Tibial artery (tissue), 4 donors: ENCODE measurements at regions not wholly inside any gene's neighbourhood (a gene's known extent, or its start where the extent isn't known, plus 50 kb on each side); places are given as distances from the start of the nearest gene placed in this dataset.

Experiments
- DNase-seq, 2 donors: peaks; one replicate each; pipeline ENCODE4 v3.0.0-alpha.2; 2019
- H3K27ac ChIP-seq, 2 donors: fragments of 200-600 bp; sonication (generic) in 1 of 2; 1 replicate in 1 of 2; 2 replicates in 1 of 2; pipeline ENCODE4 v1.5.1; 2018 to 2019; ENCODE audit warnings: mild to moderate bottlenecking in 1 of 2
- H3K27me3 ChIP-seq, 2 donors: fragments of 200-600 bp; sonication (generic) in 1 of 2; one replicate each; pipeline versions ENCODE4 v1.5.1 to v1.6.0; 2016 to 2019
- H3K36me3 ChIP-seq, 3 donors: fragments of 200-600 bp; sonication (generic) in 2 of 3; one replicate each; pipeline ENCODE4 v1.5.1; 2016 to 2019; ENCODE audit warnings: mild to moderate bottlenecking in 2 of 3
- H3K4me1 ChIP-seq, 4 donors: fragments of 200-600 bp; sonication (generic) in 2 of 4; 1 replicate in 3 of 4; 2 replicates in 1 of 4; pipeline ENCODE4 v1.5.1; 2016 to 2019
- H3K4me3 ChIP-seq, 2 donors: fragments of 200-600 bp; sonication (generic) in 1 of 2; 1 replicate in 1 of 2; 2 replicates in 1 of 2; pipeline ENCODE4 v1.5.1; 2018 to 2019; ENCODE audit warnings: mild to moderate bottlenecking in 2 of 2
- H3K9me3 ChIP-seq, 3 donors: fragments of 200-600 bp; sonication (generic) in 1 of 3; one replicate each; pipeline ENCODE4 v1.5.1; 2016 to 2019
- intact Hi-C: fragments of 100-400 bp; cut with DNase I; formaldehyde crosslinking; loops from one replicate; pipeline ENCODE4 v1.15.0; 2023; ENCODE audit warnings: low total_unique reads
- TF ChIP-seq, protein P1 (sequence below), 2 experiments: fragments of 200-600 bp in 1 of 2; fragments of 450-650 bp in 1 of 2; IDR thresholded peaks; one replicate each; pipeline ENCODE4 v1.5.1; 2017 to 2019; ENCODE audit warnings: antibody characterized with exemption in 2 of 2, mild to moderate bottlenecking in 1 of 2, moderate library complexity in 1 of 2

DNA sequence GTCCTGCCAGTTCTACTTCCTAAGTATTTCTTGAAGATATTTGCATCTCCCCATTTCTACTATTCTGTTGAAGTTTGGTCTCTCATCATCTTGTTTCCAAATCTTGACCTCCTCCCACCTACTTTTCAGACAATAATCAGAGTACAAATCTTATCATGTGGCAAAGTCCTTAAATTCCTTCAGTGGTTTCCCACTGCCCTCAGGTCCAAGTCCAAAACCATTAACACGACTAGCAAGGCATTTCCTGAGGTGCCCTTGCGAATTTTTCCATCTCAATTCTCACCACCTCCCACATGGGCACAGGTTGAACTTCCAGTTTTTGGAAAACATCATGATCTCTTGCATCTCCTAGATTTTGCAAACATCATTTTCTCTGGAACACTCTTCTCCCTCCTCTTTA lies 97.2 kb upstream of the CDK1 start:
- Histone ChIP-seq H3K4me1 (no peaks in the 10 kb centered on the region), H3K27ac (no peak overlapping the region), H3K27me3 (no peaks in the 10 kb centered on the region), H3K36me3 (no peaks in the 10 kb centered on the region), H3K4me3 (no peak overlapping the region), H3K9me3 (no peaks in the 10 kb centered on the region)
- intact Hi-C loops = no loop called here
- no peak for DNase-seq
- TF ChIP-seq, protein P1, sequence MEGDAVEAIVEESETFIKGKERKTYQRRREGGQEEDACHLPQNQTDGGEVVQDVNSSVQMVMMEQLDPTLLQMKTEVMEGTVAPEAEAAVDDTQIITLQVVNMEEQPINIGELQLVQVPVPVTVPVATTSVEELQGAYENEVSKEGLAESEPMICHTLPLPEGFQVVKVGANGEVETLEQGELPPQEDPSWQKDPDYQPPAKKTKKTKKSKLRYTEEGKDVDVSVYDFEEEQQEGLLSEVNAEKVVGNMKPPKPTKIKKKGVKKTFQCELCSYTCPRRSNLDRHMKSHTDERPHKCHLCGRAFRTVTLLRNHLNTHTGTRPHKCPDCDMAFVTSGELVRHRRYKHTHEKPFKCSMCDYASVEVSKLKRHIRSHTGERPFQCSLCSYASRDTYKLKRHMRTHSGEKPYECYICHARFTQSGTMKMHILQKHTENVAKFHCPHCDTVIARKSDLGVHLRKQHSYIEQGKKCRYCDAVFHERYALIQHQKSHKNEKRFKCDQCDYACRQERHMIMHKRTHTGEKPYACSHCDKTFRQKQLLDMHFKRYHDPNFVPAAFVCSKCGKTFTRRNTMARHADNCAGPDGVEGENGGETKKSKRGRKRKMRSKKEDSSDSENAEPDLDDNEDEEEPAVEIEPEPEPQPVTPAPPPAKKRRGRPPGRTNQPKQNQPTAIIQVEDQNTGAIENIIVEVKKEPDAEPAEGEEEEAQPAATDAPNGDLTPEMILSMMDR (IDR thresholded peaks at IDR 0.05) = no peak

DNA sequence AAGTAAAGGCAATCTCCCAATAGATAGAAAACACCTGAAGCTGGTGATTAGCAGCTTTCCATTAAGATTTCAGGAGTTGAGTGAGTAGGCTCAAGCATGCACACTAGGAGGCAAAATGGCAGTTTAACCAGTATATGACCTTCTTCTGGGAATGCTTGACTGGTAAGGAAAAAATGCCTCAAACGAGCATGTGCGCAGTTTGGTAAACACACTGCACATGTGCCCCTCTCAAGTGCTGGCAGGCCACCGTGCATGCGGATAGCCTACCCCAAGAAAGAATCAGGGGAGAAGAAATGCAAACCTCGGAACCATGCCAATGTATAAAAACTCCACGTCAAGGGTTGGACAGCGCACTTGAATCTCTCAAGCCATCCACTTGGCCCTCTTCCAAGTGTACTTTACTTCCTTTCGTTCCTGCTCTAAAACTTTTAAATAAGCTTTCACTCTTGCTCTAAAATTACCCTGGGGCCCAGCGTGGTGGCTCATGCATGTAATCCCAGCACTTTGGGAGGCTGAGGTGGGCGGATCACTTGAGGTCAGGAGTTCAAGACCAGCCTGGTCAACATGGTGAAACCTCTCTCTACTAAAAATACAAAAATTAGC lies 98.8 kb upstream of the CDK1 start:
- Histone ChIP-seq H3K27me3 (no peaks in the 10 kb centered on the region), H3K4me3 (no peak overlapping the region), H3K27ac (no peak overlapping the region), H3K9me3 (no peaks in the 10 kb centered on the region), H3K4me1 (no peaks in the 10 kb centered on the region), H3K36me3 (no peaks in the 10 kb centered on the region)
- intact Hi-C loops = no loop called here
- no peak for DNase-seq
- TF ChIP-seq, protein P1 (IDR thresholded peaks at IDR 0.05) = no peak

DNA sequence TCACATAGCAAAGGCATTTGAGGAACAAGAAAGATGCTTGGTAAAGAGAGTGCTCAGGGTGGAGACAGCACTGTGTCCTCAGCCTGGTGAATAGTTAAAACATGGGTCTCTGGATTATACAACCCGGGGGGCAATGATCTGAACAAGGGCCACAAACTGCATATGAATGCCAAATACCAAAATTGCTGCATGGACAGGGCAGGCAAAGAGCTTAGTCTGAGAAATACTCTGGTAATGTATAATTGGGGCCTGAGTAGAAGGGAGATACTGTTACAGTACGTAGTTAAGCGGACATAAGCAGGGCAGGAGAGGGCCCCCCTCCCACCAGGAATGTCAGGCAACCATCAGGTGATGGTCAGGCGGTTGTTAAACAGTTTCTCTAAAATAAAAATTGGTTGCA lies 99.3 kb upstream of the CDK1 start:
- TF ChIP-seq, protein P1 (IDR thresholded peaks at IDR 0.05) = no peak
- no peaks in the 10 kb centered on the region for H3K9me3 ChIP-seq
- H3K4me3 ChIP-seq = no peak overlapping the region
- no peak for DNase-seq
- no peaks in the 10 kb centered on the region for H3K27me3 ChIP-seq
- H3K36me3 ChIP-seq = no peaks in the 10 kb centered on the region
- intact Hi-C loops = no loop called here
- H3K27ac ChIP-seq = no peak overlapping the region
- H3K4me1 ChIP-seq = no peaks in the 10 kb centered on the region

DNA sequence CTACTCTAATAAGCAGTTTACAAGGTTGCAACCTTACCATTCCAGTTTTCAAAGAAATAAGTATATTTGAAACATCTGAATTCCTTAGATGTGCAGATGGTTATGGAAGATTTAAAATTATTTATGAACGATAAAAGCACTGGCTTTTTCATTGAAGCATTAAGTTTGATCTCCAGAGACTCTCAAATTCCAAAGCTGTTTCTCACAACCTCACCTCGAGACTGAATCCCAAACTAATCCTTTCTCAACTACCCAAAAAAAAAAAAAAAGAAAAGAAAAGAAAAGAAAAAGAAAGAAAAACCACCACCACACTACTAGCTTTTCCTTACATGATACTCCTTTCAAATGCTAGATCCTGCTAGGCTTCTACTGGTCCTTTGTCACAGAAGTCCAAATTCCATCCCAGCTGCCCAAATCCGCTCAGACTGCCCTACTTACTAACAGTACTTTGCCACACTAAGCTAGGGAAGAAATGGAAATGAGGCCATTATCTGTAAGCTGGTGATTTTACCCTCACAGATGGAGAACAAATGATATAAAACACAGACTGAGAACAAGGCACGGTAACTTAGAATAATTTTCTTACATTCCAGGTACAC lies 100.6 kb upstream of the CDK1 start:
- TF ChIP-seq, protein P1 (IDR thresholded peaks at IDR 0.05) = no peak
- DNase-seq = no peak
- no peaks in the 10 kb centered on the region for H3K27me3 ChIP-seq
- intact Hi-C loops = no loop called here
- H3K36me3 ChIP-seq = no peaks in the 10 kb centered on the region
- H3K27ac ChIP-seq = no peak overlapping the region
- H3K9me3 ChIP-seq = no peaks in the 10 kb centered on the region
- H3K4me1 ChIP-seq = no peaks in the 10 kb centered on the region
- H3K4me3 ChIP-seq = no peak overlapping the region

DNA sequence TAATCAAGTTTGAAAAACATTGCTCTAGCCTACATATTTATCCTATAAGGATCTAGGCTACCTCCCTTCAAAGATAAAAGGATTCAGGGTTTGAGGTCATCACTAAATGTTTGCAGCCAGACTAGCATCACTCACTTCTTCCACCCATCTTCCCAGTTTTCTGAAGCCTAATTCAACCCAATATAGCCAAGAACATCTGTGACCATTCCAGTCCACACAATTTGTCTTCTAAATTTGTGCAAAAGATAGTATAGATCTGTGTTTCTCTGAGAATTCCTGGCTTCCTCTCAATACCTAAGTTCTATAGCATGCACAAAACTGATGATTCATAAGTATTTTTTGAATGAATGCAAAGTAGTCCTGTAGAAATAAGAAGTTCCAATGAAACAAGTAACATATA lies 103.0 kb upstream of the CDK1 start:
- H3K27ac ChIP-seq = no peak overlapping the region
- H3K4me1 ChIP-seq = no peaks in the 10 kb centered on the region
- no peaks in the 10 kb centered on the region for H3K27me3 ChIP-seq
- intact Hi-C loops = no loop called here
- H3K4me3 ChIP-seq = no peak overlapping the region
- TF ChIP-seq, protein P1 (IDR thresholded peaks at IDR 0.05) = no peak
- no peaks in the 10 kb centered on the region for H3K36me3 ChIP-seq
- DNase-seq = no peak
- H3K9me3 ChIP-seq = peaks cover 0 to 10% (median 5%) of the 10 kb centered on the region in 3 donors
